ENCODE measurements at regions not wholly inside any gene's neighbourhood (a gene's known extent, or its start where the extent isn't known, plus 50 kb on each side); places are given as distances from the start of the nearest gene placed in this dataset.

- Mint-ChIP-seq H3K27me3 (no peaks in the 10 kb centered on the region), H3K9me3 (ENCODE audit: insufficient read depth) (no peaks in the 10 kb centered on the region), H3K4me3 (no peak overlapping the region), H3K27ac (no peak overlapping the region), H3K4me1 (no peaks in the 10 kb centered on the region)
- intact Hi-C loops (cut with micrococcal nuclease), result no loop called here
- CTCF ChIA-PET, result no interaction called here
- Histone ChIP-seq H3K79me2 (ENCODE audit: control insufficient read depth, insufficient read depth, low read length) (no peaks in the 10 kb centered on the region), H3K4me2 (replicated peaks; ENCODE audit: low read depth, low read length, poor library complexity, severe bottlenecking) (no peak overlapping the region), H3K27me3 (replicated peaks in 1 of 4; ENCODE audit: control extremely low read depth in 1 of 4, control insufficient read depth in 3 of 4, insufficient read depth in 4 of 4, low read length in 3 of 4) (no peaks in the 10 kb centered on the region), H3K4me3 (ENCODE audit: control extremely low read depth in 1 of 5, extremely low read depth in 1 of 5, insufficient read depth in 1 of 5, low read depth in 2 of 5, low read length in 4 of 5) (no peak overlapping the region), H2AFZ (ENCODE audit: insufficient read depth, low read depth, low read length, poor library complexity, severe bottlenecking) (no peak overlapping the region), H4K20me1 (ENCODE audit: control insufficient read depth, insufficient read depth, low read length, poor library complexity, severe bottlenecking) (no peaks in the 10 kb centered on the region), H3K9me3 (ENCODE audit: control extremely low read depth in 1 of 3, control insufficient read depth in 2 of 3, insufficient read depth in 1 of 3, low read length in 2 of 3) (no peaks in the 10 kb centered on the region), H3K4me1 (ENCODE audit: control insufficient read depth in 2 of 2, insufficient read depth in 2 of 2, low read length in 2 of 2) (no peaks in the 10 kb centered on the region), H3K9ac (ENCODE audit: low read length) (no peak overlapping the region), H3K36me3 (replicated peaks in 1 of 2; ENCODE audit: control extremely low read depth in 1 of 2, control insufficient read depth in 1 of 2, extremely low read depth in 1 of 2, insufficient read depth in 2 of 2, low read length in 1 of 2) (no peaks in the 10 kb centered on the region), H3K27ac (ENCODE audit: low read length in 2 of 2) (no peak overlapping the region)
- TF ChIP-seq EZH2 (IDR thresholded peaks at IDR 0.05; ENCODE audit: borderline replicate concordance, insufficient read depth, low read depth, low read length, poor library complexity, severe bottlenecking), result no peak
- TF ChIP-seq CTCF (IDR thresholded peaks at IDR 0.05), result no peak
- WGBS (ENCODE audit: insufficient coverage), result no CpG with 5 or more reads among the region's 1 CpG
- POLR2A ChIA-PET, result no interaction called here
- no peak for DNase-seq
- no peak for ATAC-seq (ENCODE audit: low read depth)
Measured at GRCh38 chr12:71000748-71001147, 80.2 kb upstream of the PTPRR start.

GRCh38 chr12:71000255-71000654, 79.7 kb upstream of the PTPRR start:
- no peak overlapping the region for H2AFZ ChIP-seq (ENCODE audit: insufficient read depth, low read depth, low read length, poor library complexity, severe bottlenecking)
- intact Hi-C loops (cut with micrococcal nuclease), result no loop called here
- ChIA-PET POLR2A (no interaction called here), CTCF (no interaction called here)
- WGBS (ENCODE audit: insufficient coverage), result 80% methylated on average over 1 of the region's 2 CpGs
- Mint-ChIP-seq H3K27me3 (no peaks in the 10 kb centered on the region), H3K4me1 (no peaks in the 10 kb centered on the region), H3K4me3 (no peak overlapping the region), H3K9me3 (ENCODE audit: insufficient read depth) (no peaks in the 10 kb centered on the region), H3K27ac (no peak overlapping the region)
- no peaks in the 10 kb centered on the region for H3K9me3 ChIP-seq (ENCODE audit: control extremely low read depth in 1 of 3, control insufficient read depth in 2 of 3, insufficient read depth in 1 of 3, low read length in 2 of 3)
- no peak for TF ChIP-seq CTCF (IDR thresholded peaks at IDR 0.05)
- no peak for TF ChIP-seq EZH2 (IDR thresholded peaks at IDR 0.05; ENCODE audit: borderline replicate concordance, insufficient read depth, low read depth, low read length, poor library complexity, severe bottlenecking)
- no peaks in the 10 kb centered on the region for H3K36me3 ChIP-seq (replicated peaks in 1 of 2; ENCODE audit: control extremely low read depth in 1 of 2, control insufficient read depth in 1 of 2, extremely low read depth in 1 of 2, insufficient read depth in 2 of 2, low read length in 1 of 2)
- no peaks in the 10 kb centered on the region for H3K27me3 ChIP-seq (replicated peaks in 1 of 4; ENCODE audit: control extremely low read depth in 1 of 4, control insufficient read depth in 3 of 4, insufficient read depth in 4 of 4, low read length in 3 of 4)
- H3K4me2 ChIP-seq (replicated peaks; ENCODE audit: low read depth, low read length, poor library complexity, severe bottlenecking), result no peak overlapping the region
- no peak for ATAC-seq (ENCODE audit: low read depth)
- no peak overlapping the region for H3K9ac ChIP-seq (ENCODE audit: low read length)
- H3K79me2 ChIP-seq (ENCODE audit: control insufficient read depth, insufficient read depth, low read length), result no peaks in the 10 kb centered on the region
- no peak for DNase-seq
- H3K27ac ChIP-seq (ENCODE audit: low read length in 2 of 2), result no peak overlapping the region
- no peaks in the 10 kb centered on the region for H3K4me1 ChIP-seq (ENCODE audit: control insufficient read depth in 2 of 2, insufficient read depth in 2 of 2, low read length in 2 of 2)
- no peaks in the 10 kb centered on the region for H4K20me1 ChIP-seq (ENCODE audit: control insufficient read depth, insufficient read depth, low read length, poor library complexity, severe bottlenecking)
- no peak overlapping the region for H3K4me3 ChIP-seq (ENCODE audit: control extremely low read depth in 1 of 5, extremely low read depth in 1 of 5, insufficient read depth in 1 of 5, low read depth in 2 of 5, low read length in 4 of 5)
